ENCODE measurements at regions not wholly inside any gene's neighbourhood (a gene's known extent, or its start where the extent isn't known, plus 50 kb on each side); places are given as distances from the start of the nearest gene placed in this dataset.

DNA sequence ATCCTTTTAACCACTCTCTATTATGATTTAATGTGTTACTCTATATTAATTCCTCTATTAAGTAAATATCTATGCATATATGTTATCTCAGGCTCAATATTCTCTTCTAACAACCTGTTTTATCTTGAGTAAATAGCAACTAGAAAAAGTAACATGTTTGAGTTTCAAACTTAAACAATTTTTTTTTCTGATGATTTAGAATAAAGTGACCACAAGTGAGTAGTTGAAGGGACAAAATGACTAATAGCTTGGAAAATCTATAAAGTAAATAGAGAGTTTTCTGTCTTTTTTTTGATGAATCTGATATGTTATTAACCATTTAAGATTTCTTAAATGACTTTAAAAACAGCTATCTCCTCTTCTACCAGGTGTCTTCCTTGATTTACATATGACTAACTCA is 483.8 kb downstream of the TFEC start:
- H3K9me3 ChIP-seq: no peaks in the 10 kb centered on the region
- intact Hi-C loops (cut with DNase I): no loop called here
- no peaks in the 10 kb centered on the region for H3K4me1 ChIP-seq
- no peaks in the 10 kb centered on the region for H3K36me3 ChIP-seq
- no peak for ATAC-seq
- H3K27ac ChIP-seq: no peak overlapping the region
- no peak for DNase-seq
- H3K4me3 ChIP-seq: no peak overlapping the region
- peaks cover 0 to 4% (median 0%) of the 10 kb centered on the region in 9 donors for H3K27me3 ChIP-seq
- TF ChIP-seq POLR2A (IDR thresholded peaks at IDR 0.05): no peak
- TF ChIP-seq, protein P1, sequence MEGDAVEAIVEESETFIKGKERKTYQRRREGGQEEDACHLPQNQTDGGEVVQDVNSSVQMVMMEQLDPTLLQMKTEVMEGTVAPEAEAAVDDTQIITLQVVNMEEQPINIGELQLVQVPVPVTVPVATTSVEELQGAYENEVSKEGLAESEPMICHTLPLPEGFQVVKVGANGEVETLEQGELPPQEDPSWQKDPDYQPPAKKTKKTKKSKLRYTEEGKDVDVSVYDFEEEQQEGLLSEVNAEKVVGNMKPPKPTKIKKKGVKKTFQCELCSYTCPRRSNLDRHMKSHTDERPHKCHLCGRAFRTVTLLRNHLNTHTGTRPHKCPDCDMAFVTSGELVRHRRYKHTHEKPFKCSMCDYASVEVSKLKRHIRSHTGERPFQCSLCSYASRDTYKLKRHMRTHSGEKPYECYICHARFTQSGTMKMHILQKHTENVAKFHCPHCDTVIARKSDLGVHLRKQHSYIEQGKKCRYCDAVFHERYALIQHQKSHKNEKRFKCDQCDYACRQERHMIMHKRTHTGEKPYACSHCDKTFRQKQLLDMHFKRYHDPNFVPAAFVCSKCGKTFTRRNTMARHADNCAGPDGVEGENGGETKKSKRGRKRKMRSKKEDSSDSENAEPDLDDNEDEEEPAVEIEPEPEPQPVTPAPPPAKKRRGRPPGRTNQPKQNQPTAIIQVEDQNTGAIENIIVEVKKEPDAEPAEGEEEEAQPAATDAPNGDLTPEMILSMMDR (IDR thresholded peaks at IDR 0.05): no peak

GRCh38 chr7:115533785-115534184 is 496.8 kb downstream of the TFEC start:
- Histone ChIP-seq H3K27me3 (no peaks in the 10 kb centered on the region), H3K4me3 (no peak overlapping the region), H3K36me3 (no peaks in the 10 kb centered on the region), H3K9me3 (no peaks in the 10 kb centered on the region), H3K4me1 (no peaks in the 10 kb centered on the region), H3K27ac (no peak overlapping the region)
- intact Hi-C loops (cut with DNase I): no loop called here
- DNase-seq: no peak
- WGBS, 4 donors: 54 to 75% (median 59%) methylated on average over 1 of the region's 1 CpG
- TF ChIP-seq, protein P1 (IDR thresholded peaks at IDR 0.05): no peak
- TF ChIP-seq POLR2A (IDR thresholded peaks at IDR 0.05): no peak
- ATAC-seq: no peak

- Histone ChIP-seq H3K36me3 (no peaks in the 10 kb centered on the region), H3K27me3 (no peaks in the 10 kb centered on the region), H3K27ac (no peak overlapping the region), H3K4me1 (no peaks in the 10 kb centered on the region), H3K4me3 (no peak overlapping the region), H3K9me3 (peaks cover 0 to 13% (median 3%) of the 10 kb centered on the region in 12 donors)
- intact Hi-C loops (cut with DNase I): no loop called here
- WGBS, 4 donors: 40 to 54% (median 48%) methylated on average over 3 of the region's 3 CpGs
- no peak for ATAC-seq
- no peak for DNase-seq
- no peak for TF ChIP-seq POLR2A (IDR thresholded peaks at IDR 0.05)
- TF ChIP-seq, protein P1 (IDR thresholded peaks at IDR 0.05): no peak
Observed at GRCh38 chr7:115526278-115526677, 504.3 kb downstream of the TFEC start.

DNA sequence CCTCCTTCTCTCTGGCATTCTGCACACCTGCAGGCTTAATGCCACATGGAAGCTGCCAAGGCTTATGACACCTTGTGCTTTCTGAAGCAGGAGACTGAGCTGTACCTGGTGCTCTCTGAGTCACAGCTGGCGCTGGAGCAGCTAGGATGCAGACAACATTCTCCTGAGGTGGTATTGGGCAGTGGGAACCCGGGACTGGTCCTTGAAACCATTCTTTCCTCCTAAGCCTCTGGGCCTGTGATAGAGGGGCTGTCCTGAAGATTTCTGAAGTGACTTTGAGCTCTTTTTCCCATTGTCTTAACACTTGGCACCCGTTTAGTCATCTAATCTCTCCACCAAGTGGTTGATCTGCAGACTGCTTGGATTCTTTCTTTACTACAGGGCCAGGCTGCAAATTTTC is 508.4 kb downstream of the TFEC start:
- DNase-seq: no peak

More for the DNA sequence above, 508.4 kb downstream of the TFEC start:
- no peaks in the 10 kb centered on the region for H3K4me1 ChIP-seq
- no peak overlapping the region for H3K27ac ChIP-seq
- peaks cover 0 to 13% (median 3%) of the 10 kb centered on the region in 12 donors for H3K9me3 ChIP-seq
- 72 to 85% (median 75%) methylated on average over 3 of the region's 3 CpGs for WGBS, 4 donors
- no peaks in the 10 kb centered on the region for H3K27me3 ChIP-seq
- intact Hi-C loops (cut with DNase I): no loop called here
- TF ChIP-seq, protein P1 (IDR thresholded peaks at IDR 0.05): no peak
- no peak for TF ChIP-seq POLR2A (IDR thresholded peaks at IDR 0.05)
- H3K36me3 ChIP-seq: no peaks in the 10 kb centered on the region
- no peak overlapping the region for H3K4me3 ChIP-seq
- ATAC-seq: no peak

Data from heart left ventricle (tissue), 16 donors.